GM12878 (cell line): ENCODE measurements at regions not wholly inside any gene's neighbourhood (a gene's known extent, or its start where the extent isn't known, plus 50 kb on each side); places are given as distances from the start of the nearest gene placed in this dataset.

Experiments
- ATAC-seq: fragments of 200-7000 bp; cut with Tn5 transposase; 3 replicates; pipeline ENCODE4 v1.9.1; 2020; ENCODE audit warnings: mild to moderate bottlenecking, moderate library complexity
- BruUV-seq: library from RNA; stranded (reverse); fragments of 400-500 nt; replicated peaks from 2 replicates; lab custom pipeline; 2021; lab: Mats Ljungman, UMichigan
- CTCF ChIA-PET: fragments of 300-600 bp; sonication (Branson Sonifier 250); formaldehyde crosslinking; extraction: SDS; loops from one replicate; lab custom pipeline; 2021; ENCODE audit warnings: inconsistent platforms; lab: Yijun Ruan, JAX
- POLR2A ChIA-PET: fragments of 350-600 bp; formaldehyde crosslinking; extraction: SDS; loops from one replicate; lab custom pipeline; 2021; ENCODE audit warnings: inconsistent platforms; lab: Charles Lee
- RAD21 ChIA-PET: fragments of 300-600 bp; sonication (Branson Sonifier 250); formaldehyde crosslinking; loops from one replicate; lab custom pipeline; 2023; ENCODE audit warnings: antibody characterized with exemption; ENCODE audit not compliant: unreplicated experiment; lab: Charles Lee
- SMC1A ChIA-PET: fragments of 300-600 bp; sonication (Branson Sonifier 250); formaldehyde crosslinking; loops from one replicate; lab custom pipeline; 2023; ENCODE audit not compliant: unreplicated experiment, uncharacterized antibody; lab: Charles Lee
- DNase-seq: peaks from one replicate; pipeline ENCODE4 v3.0.0-alpha.2; 2011; ENCODE audit warnings: low read depth, low spot score
- FAIRE-seq: peaks from 3 replicates; lab custom pipeline; 2011; peaks lifted over from hg19 to GRCh38; lab: Jason Lieb, UNC
- H2AFZ ChIP-seq: 2 replicates; pipeline ENCODE4 v1.6.0; 2011; ENCODE audit warnings: low read depth, low read length, control low read depth; ENCODE audit not compliant: control insufficient read depth
- H3K27ac ChIP-seq: 2 replicates; pipeline ENCODE4 v1.5.1; 2011; ENCODE audit warnings: control low read depth; ENCODE audit not compliant: control insufficient read depth, insufficient read depth
- H3K27me3 ChIP-seq, 2 experiments: replicated peaks in 1 of 2; 2 replicates each; pipeline versions ENCODE4 v1.6.0 to v1.6.1; 2011; ENCODE audit warnings: low read length in 1 of 2; ENCODE audit not compliant: control insufficient read depth in 2 of 2, insufficient read depth in 2 of 2
- H3K36me3 ChIP-seq, 2 experiments: 2 replicates each; pipeline ENCODE4 v1.5.1; 2011; ENCODE audit warnings: low read length in 1 of 2; ENCODE audit not compliant: control insufficient read depth in 2 of 2, insufficient read depth in 2 of 2
- H3K4me1 ChIP-seq: 2 replicates; pipeline ENCODE4 v1.6.1; 2011; ENCODE audit warnings: mild to moderate bottlenecking, low read length, moderate library complexity, mixed read lengths; ENCODE audit not compliant: control insufficient read depth, insufficient read depth
- H3K4me2 ChIP-seq: 2 replicates; pipeline ENCODE4 v1.6.0; 2011; ENCODE audit warnings: control low read depth; ENCODE audit not compliant: control insufficient read depth, insufficient read depth
- H3K4me3 ChIP-seq: fragments of 200-600 bp; sonication (generic); 2 replicates; pipeline ENCODE4 v1.5.1; 2016
- H3K79me2 ChIP-seq: 2 replicates; pipeline ENCODE4 v1.6.0; 2011; ENCODE audit warnings: low read length; ENCODE audit not compliant: control insufficient read depth, insufficient read depth
- H3K9ac ChIP-seq: 2 replicates; pipeline ENCODE4 v1.8.0; 2011; ENCODE audit warnings: low read length, control low read depth, mixed read lengths; ENCODE audit not compliant: control insufficient read depth, insufficient read depth
- H3K9me3 ChIP-seq: replicated peaks from 3 replicates; pipeline ENCODE4 v1.5.1; 2011; ENCODE audit warnings: mild to moderate bottlenecking, low read length; ENCODE audit not compliant: control insufficient read depth, insufficient read depth
- H4K20me1 ChIP-seq: 2 replicates; pipeline ENCODE4 v1.6.0; 2011; ENCODE audit not compliant: control insufficient read depth, insufficient read depth
- BCLAF1 ChIP-seq: fragments of 450-650 bp; IDR thresholded peaks from 2 replicates; pipeline ENCODE4 v1.6.1; 2017; ENCODE audit warnings: antibody characterized with exemption, mild to moderate bottlenecking, moderate library complexity
- BHLHE40 ChIP-seq, 2 experiments: fragments of 450-650 bp in 1 of 2; IDR thresholded peaks; 2 replicates each; pipeline ENCODE4 v1.6.1; 2011 to 2017; ENCODE audit warnings: low read depth in 2 of 2, borderline replicate concordance in 1 of 2, improper control_type of control experiment in 1 of 2, low read length in 1 of 2, mild to moderate bottlenecking in 1 of 2
- DPF2 ChIP-seq: fragments of 450-650 bp; IDR thresholded peaks from 2 replicates; pipeline ENCODE4 v1.6.1; 2017; ENCODE audit warnings: mild to moderate bottlenecking
- E2F8 ChIP-seq: fragments of 450-650 bp; IDR thresholded peaks from 2 replicates; pipeline ENCODE4 v1.6.1; 2018; ENCODE audit warnings: mild to moderate bottlenecking, low read depth, moderate library complexity; ENCODE audit not compliant: partially characterized antibody
- EED ChIP-seq: sonication (generic); IDR thresholded peaks from 2 replicates; pipeline ENCODE4 v1.6.1; 2016; ENCODE audit warnings: antibody characterized with exemption, low read depth
- EZH2 ChIP-seq: IDR thresholded peaks from 2 replicates; pipeline ENCODE4 v1.6.1; 2012; ENCODE audit warnings: low read depth, mild to moderate bottlenecking, control low read depth, inconsistent platforms, low read length, borderline replicate concordance; ENCODE audit not compliant: control insufficient read depth
- IKZF2 ChIP-seq, 2 experiments: fragments of 450-650 bp; IDR thresholded peaks; 2 replicates each; pipeline ENCODE4 v1.6.1; 2017; ENCODE audit warnings: mild to moderate bottlenecking in 2 of 2, moderate library complexity in 2 of 2
- JUND ChIP-seq: IDR thresholded peaks from 2 replicates; pipeline ENCODE4 v1.6.1; 2012; ENCODE audit warnings: low read depth, mild to moderate bottlenecking, low read length, improper control_type of control experiment, moderate library complexity
- PML ChIP-seq: IDR thresholded peaks from 2 replicates; pipeline ENCODE4 v1.6.1; 2012; ENCODE audit warnings: low read length, inconsistent platforms
- POLR2AphosphoS5 ChIP-seq: IDR thresholded peaks from 2 replicates; pipeline ENCODE4 v1.6.1; 2011; ENCODE audit warnings: mild to moderate bottlenecking, low read length, inconsistent platforms
- RB1 ChIP-seq: fragments of 450-650 bp; formaldehyde crosslinking; IDR thresholded peaks from 2 replicates; pipeline ENCODE4 v1.6.1; 2017; ENCODE audit warnings: mild to moderate bottlenecking, borderline replicate concordance
- RBBP5 ChIP-seq: fragments of 200-600 bp; sonication (generic); conservative IDR thresholded peaks from 2 replicates; pipeline ENCODE4 v1.6.1; 2016
- SMARCA5 ChIP-seq: fragments of 450-650 bp; IDR thresholded peaks from 2 replicates; pipeline ENCODE4 v1.6.1; 2017; ENCODE audit warnings: mild to moderate bottlenecking
- STAT1 ChIP-seq: fragments of 450-650 bp; conservative IDR thresholded peaks from 2 replicates; pipeline ENCODE4 v1.6.1; 2014; ENCODE audit warnings: antibody characterized with exemption, mild to moderate bottlenecking
- TARDBP ChIP-seq: IDR thresholded peaks from 2 replicates; pipeline ENCODE4 v1.6.1; 2016; ENCODE audit warnings: borderline replicate concordance
- ZNF592 ChIP-seq: fragments of 450-650 bp; IDR thresholded peaks from 2 replicates; pipeline ENCODE4 v1.6.1; 2017; ENCODE audit warnings: mild to moderate bottlenecking, moderate library complexity
- ZSCAN29 ChIP-seq: fragments of 450-650 bp; IDR thresholded peaks from 2 replicates; pipeline ENCODE4 v1.6.1; 2017; ENCODE audit warnings: mild to moderate bottlenecking, moderate library complexity
- ZZZ3 ChIP-seq: IDR thresholded peaks from 2 replicates; pipeline ENCODE4 v1.6.1; 2011; ENCODE audit warnings: low read depth; ENCODE audit not compliant: control insufficient read depth, insufficient read length
- WGBS: methylation state at CpG from one replicate; pipeline ENCODE4 v1.1.6; 2016; ENCODE audit warnings: low lambda C conversion rate; ENCODE audit not compliant: insufficient replicate concordance, insufficient coverage; ENCODE audit errors: missing lambda C conversion rate; 5-methylcytosine and 5-hydroxymethylcytosine counted together
- in situ Hi-C: fragments of 300-500 bp; cut with MboI; formaldehyde crosslinking; loops from 9 replicates; pipeline ENCODE4 v1.14.3; 2018; ENCODE audit warnings: mixed read lengths
- intact Hi-C: fragments of 100-400 bp; cut with micrococcal nuclease; formaldehyde crosslinking; loops from one replicate; pipeline ENCODE4 v1.14.2; 2022; ENCODE audit not compliant: unreplicated experiment

- no peaks in the 10 kb centered on the region for H3K79me2 ChIP-seq
- POLR2A ChIA-PET = no interaction called here
- H3K9ac ChIP-seq = no peak overlapping the region
- intact Hi-C loops (no loop called here), in situ Hi-C loops (no loop called here)
- WGBS = no CpG with 5 or more reads among the region's 21 CpGs
- FAIRE-seq (no peak), DNase-seq (no peak), ATAC-seq (no peak)
- H2AFZ ChIP-seq = no peak overlapping the region
- no peak overlapping the region for H3K27ac ChIP-seq
- no peaks in the 10 kb centered on the region for H3K27me3 ChIP-seq
- no peak overlapping the region for H3K4me2 ChIP-seq
- BruUV-seq = no TSS peak
- RAD21 ChIA-PET = no interaction called here
- no peak overlapping the region for H3K4me3 ChIP-seq
- SMC1A ChIA-PET = no interaction called here
- CTCF ChIA-PET = no interaction called here
- H3K9me3 ChIP-seq = no peaks in the 10 kb centered on the region
- H3K4me1 ChIP-seq = no peaks in the 10 kb centered on the region
- no peaks in the 10 kb centered on the region for H3K36me3 ChIP-seq
- H4K20me1 ChIP-seq = no peaks in the 10 kb centered on the region
- TF ChIP-seq E2F8 = no peak
- no peak for TF ChIP-seq RB1
- no peak for TF ChIP-seq ZSCAN29
- TF ChIP-seq ZNF592 = no peak
- TF ChIP-seq IKZF2 (IDR thresholded peaks at IDR 0.05) = no peak
- no peak for TF ChIP-seq ZZZ3
- no peak for TF ChIP-seq JUND
- no peak for TF ChIP-seq PML
- TF ChIP-seq RBBP5 = no peak
- no peak for TF ChIP-seq TARDBP
- TF ChIP-seq STAT1 = no peak
- TF ChIP-seq BHLHE40 (IDR thresholded peaks at IDR 0.05; ENCODE audit: borderline replicate concordance in 1 of 2, low read depth in 2 of 2, low read length in 1 of 2) = no peak
- TF ChIP-seq SMARCA5 = no peak
- no peak for TF ChIP-seq DPF2
- TF ChIP-seq EZH2 = no peak
- TF ChIP-seq BCLAF1 = no peak
- no peak for TF ChIP-seq EED
- TF ChIP-seq POLR2AphosphoS5 = no peak
Measured at GRCh38 chrY:15456491-15456890, 932.2 kb downstream of the NLGN4Y start.
